NCI-H1694 treated with DMSO at 0.1 percent for 48 hours (cell line): ENCODE measurements at regions not wholly inside any gene's neighbourhood (a gene's known extent, or its start where the extent isn't known, plus 50 kb on each side); places are given as distances from the start of the nearest gene placed in this dataset.

Experiments
- DNase-seq: peaks from one replicate; lab custom pipeline; 2025; lab: John Stamatoyannopoulos, UW

DNA sequence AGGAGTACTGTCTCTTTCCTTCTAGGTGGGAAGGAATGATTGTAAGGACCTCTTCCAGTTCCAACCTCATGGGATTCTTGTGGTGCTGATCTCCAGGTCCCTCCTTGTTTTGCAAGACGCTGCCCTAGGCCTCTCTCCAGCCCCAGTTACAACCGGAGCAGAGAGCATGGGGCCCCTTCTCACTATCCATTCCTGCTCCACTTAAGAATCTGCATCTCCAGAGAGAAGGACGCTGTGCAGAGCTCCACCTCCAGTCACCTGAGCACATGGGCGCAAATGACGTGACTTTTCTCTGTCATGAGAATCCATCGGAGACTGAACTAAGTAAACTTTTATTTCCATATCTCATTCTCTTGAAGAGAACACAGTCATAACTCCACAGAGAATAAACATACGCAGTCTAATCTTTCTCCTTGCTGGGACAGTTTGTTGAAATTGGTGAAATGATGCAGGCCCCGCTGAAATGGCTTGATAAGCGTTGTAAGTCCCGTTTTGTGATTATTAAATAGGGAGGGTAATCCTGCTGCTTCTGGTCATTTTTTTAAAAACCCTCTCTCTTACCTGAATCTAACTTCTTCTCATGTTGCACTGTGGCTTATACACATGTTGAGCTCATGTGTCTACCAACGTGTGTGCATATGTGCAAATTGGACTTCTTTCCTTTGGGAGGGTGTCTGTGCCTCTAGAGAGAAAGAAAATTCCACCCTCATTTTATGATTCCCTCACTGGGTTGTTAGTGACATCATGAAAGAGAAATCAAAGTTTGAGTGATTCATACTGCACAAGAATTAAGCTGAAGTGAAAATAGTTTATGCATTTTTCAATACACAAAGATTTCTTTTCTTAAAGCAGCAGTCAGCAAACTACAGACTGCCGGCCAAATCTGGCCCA, 133.2 kb upstream of the TBX20 start:
- no peak for DNase-seq

DNA sequence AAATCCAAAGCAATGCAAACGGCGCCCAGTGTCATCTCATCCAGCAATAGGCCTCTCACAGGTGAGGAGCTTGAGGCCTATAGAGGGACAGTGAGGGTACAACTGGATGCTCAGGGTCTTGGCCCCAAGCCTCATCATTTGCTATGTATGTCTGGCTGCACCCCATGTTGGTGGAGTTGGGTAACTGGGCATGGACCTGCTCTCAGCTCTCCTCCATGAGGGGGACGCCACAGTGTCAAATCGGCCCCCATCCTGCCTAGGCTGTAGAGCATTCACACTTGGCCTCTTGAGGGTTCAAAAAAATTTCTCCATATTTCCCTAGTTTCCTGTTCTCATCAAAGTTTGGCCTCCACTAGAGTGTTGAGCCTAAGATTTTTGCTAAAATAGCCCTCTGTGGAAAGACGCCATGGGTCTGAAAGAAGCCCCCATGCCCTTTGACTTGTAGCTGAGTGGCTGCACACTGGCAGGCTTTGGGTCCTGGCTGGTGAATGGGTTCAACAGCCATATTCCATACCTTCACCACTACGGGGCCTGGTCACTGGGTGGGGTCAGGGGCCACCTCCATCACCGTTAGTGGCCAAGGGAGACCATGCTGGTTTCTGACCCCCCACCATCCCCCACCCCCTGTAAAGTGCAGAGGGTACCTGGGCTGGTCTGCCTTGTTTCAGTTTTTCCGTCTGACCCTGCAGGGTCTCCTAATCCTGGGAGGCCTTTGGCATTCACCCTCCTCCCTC, 132.3 kb upstream of the TBX20 start:
- DNase-seq = no peak

DNA sequence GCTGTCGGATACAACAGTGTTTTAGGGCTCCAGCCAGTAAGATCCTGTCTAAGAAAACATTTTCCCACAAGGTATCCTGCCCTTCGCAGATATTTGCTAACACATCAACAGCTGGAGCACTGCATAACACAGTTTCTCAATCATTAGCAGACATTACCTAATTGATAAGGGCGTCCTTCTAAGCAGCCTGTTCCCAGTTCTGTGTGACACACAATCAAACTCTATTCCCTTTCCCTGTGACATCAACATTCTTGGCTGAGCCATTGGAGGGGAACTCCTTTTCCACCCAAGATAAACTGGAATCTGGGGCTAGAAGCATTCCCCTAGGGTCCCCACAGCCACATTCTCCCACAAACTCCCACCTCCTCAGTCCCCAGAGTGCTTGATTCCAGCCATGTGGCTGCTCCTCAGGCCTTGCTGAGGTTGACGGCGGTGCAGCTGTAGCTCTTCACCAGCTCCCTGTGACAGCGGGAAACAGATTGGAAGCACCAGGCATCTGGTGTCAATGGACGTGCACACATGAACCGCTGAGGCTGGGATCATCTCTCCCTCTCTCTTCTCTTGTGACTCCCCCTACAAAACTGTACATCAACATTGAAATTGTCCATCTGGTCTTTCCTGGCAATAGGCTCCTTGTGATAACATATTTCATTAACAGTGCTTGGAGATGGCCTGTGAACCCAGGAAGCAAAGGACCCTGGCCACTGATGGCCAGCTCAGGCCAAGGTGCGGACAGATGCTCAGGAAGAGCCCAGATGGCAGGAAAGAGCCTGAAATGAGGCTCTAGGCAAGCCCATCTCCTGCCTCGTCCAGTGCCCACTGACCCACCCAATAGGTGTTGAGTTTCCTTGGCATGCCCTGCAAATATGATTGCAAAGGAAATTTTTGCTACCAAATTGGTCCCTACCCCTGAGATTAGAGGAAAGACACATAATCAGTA, 131.1 kb upstream of the TBX20 start:
- peak; percentile 9 for DNase-seq

DNA sequence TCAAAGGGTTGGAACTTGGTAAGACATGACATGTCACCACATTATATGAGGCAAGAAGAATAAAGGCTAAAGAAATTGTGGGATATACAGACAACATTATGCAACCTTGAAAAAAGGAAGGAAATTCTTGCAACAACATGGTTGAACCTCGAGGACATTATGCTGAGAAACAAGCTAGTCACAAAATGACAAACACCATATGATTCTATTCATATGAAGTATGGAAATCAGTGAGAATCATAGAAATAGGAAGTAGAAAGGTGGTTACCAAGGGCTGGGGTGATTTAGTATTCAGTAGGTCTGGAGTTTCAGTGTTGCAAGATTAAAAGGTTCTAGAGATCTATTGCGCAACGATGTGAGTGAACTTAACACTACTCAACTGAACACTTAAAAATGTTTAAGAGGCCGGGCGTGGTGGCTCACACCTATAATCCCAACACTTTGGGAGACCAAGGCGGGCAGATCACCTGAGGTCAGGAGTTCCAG, 126.9 kb upstream of the TBX20 start:
- no peak for DNase-seq

DNA sequence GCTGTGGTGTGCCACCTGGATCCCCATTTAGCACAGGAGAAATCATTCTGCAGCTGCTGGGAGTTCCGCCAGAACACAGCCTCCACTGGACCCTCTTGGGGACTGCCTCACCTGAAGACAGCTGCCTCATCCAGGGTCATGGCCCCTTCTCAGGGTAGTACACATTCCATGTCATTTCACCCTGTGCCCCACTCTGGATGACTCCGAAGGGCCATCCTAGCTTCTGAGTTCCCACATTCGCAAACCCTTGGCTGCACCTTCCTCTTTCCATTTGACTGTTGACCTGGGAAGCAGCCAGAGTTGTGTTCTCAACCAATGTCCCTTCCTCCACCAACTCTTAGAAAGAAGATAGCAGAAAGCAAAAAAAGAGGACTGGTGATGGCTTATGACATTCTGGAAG, 125.6 kb upstream of the TBX20 start:
- DNase-seq = no peak

DNA sequence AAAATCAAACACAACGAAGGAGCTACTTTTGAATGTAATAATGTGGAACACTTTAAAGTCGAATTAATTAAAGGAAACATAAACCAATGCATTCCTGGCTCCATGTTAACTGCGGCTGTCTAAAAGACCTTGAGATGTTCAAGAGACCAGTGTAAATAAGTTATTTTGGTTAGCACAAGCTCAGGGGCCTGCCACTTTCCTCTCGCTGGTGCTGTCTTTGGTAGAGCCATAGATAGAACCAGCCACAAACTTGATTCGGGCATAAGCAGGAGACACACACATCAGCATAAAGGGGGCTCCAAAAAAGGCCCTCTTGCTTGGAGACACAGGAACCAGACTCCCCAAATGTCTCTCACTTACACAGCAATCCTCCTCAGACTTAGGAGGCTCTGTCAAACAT, 121.6 kb upstream of the TBX20 start:
- no peak for DNase-seq

DNA sequence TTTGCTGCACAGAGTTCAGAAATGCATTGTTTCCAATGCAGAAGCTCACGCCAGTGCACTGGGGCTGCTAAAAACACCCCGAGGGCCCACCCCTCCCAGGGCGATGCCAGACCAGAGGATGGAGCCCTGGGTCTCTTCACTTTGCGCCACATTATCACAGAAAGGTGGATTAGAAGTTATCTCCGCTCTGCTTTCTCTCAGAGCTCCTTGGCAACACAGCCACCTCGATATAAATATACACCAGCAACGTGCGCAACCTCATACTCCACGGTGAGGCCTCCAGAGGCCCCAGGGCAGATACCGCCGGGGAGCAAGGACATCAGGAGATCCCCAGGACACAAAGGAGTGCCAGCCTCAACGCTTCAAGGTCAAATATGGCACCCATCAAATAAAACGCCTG, 121.0 kb upstream of the TBX20 start:
- DNase-seq = no peak

DNA sequence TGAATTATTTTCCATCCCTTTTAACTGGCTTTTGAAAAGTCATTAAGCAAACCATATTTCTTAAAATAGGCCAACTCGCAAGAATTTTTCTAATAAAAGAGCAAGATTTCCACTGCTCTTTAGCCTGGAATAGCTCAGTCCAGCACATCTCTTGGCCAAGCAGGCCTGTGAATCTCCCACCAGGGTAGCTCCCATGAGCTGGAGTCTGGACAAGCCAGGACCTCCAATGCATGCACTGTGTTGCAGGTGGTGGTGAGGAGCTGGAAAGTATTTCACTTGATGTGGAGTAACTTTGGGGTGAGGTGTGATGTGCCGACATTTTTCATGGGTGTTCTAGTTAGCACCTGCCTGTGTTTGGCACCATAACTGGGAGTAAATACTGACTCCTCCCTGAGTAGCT, 117.3 kb upstream of the TBX20 start:
- no peak for DNase-seq

DNA sequence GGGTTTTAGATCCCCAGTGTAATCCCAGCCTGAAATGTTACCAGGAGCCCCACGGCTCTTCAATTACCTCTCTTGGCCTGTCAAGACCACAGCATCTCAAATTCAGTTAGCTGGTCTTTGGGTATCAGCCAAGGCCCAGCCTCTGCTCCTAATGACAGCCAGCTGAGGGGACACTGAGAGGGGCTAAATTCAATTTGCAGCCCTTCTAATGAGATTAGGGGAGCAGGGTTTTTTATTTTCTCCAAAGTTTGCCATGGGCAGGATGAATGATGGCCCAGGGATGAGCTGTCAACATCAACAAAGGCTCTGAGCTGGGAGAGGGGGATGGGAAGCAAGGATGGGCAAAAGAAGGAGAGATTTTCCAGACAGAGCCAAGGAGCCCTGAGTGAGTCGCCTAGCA, 116.8 kb upstream of the TBX20 start:
- DNase-seq = no peak

DNA sequence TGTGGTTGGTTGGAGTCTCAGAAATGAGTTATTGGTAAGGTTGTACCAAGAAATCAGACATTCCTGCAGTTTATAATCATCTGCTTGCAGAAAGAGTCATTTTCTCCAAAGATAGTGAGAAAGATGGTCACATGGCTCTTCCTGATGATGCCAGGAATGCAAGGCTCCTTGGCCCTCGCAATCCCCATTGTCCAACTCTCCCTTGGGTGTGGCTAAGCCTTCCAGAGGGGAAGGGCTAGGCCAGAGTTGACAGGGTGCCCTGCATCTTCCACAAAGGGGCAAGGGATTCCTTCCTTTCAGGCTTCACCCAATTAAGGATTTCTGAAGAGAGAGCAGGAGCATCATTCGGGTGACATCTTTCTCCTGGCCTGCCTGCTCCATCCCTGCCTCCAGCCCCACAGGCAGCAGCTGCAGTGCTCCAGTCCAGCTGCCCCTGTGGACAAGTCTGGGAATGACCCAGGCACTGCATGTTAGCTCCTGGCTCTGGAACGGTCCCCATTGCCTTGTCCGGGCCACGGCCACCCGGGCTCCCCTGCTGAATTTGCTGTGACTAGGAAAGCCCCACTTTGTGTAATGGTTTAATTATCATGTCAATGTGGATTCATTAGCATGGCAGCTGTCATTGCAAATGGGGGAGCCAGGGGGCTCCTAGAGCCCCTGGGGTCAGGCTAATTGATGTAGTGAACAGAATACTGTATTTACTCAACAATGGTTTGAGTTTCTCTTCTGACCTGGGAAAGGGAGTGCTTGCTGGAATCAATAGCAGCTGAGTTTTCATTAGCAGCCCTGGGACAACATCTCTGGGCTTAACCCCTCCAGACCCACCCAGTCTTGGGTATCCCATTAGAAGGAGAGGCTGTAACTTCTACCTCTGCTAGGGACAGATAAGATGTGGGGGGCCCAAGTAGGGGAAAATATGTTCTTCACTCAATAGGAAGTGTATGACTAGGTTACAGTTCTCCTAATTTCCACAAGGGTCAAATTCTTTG, 112.6 kb upstream of the TBX20 start:
- DNase-seq = no peak

DNA sequence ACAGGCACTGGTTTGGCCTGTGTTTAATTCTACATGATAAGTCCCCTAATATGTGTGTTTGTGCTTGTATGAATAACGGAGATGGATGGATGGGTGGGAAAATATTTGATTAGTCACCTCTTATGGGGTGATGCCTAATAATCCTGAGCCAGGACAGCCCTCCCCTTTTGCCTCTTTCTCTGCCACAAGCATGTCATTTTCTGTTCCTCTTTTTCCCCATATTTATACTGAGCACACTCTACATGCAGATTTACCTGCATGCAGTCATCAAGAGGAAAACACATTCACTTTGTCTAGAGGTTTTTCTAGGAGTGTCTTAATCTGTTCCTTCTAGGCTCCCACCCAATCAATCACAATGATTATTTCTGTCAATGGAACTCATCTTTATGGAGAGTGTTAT, 111.6 kb upstream of the TBX20 start:
- no peak for DNase-seq

DNA sequence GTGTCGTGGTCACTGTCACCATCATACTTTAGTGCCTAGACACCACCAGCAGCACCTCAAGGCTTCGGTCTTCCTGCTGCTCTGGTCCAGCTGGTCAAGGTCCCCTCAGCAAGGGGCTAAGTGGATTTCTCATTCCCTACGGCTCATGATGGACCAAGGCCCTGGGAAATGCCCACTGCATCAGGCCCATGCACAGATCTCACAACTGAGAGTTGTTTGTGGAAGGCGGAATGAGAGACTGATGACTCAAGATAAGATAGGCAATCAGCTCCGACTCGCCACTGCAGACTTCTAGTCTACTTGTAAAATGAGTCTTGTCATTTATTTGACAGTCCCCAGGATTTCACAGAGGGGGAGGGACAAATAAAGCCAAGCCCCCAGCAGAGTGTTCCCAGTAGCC, 108.4 kb upstream of the TBX20 start:
- no peak for DNase-seq

DNA sequence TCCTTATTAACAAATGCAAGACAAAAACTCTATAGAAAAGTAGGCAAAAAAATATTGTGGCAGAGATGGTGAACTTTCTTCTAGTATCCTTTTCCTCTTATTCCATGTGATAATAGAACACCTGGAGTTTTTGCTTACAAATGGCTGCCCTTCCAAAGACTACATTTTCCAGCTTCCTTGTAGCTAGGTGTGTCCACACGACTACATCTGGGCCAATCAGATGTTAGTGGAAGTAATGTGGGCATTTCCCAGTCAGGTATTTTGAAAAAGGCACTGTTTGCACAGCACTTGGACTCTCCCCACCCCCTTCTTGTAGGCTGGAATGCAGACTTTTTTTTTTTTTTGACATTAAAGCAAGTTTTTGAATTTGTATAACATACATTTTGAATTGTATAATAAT, 105.5 kb upstream of the TBX20 start:
- DNase-seq = no peak

DNA sequence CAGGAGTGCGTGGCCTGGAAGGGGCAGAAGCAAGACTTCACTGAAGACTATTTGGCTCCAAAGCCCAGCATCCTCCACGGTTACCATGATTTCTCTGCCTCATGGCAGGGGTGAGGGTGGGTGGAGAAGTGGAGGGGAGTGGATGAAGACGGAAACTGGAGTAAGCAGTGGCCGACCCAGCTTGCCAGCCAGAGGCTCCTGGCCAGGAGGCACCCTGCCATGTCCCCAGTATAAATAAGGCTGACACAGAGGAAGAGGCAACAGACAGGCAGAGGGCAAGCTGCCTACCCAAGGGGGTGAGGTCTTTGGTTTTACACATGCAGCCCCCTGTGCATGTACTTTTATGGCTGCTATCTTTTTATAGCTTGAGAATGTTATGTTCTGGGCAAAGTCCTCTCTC, 102.6 kb upstream of the TBX20 start:
- DNase-seq = no peak

DNA sequence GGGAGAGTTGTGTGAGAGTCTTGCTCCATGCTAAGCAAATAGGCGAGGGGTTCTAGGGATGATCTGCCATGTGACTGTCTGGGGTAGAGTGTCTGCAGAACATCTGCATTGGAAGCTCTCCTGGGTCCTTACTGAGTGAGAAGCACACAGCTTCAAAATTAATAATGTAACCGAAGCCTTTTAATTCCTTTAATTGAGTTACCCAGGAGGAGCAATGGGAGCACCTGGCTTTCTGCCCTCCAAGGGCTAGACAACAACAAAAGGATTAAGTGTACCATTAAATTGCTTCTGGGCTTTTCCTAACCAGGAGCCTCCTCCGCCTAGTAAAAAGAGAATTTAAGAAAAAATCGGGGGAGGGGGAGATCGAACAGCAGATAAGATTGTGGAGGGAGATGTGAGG, 102.0 kb upstream of the TBX20 start:
- no peak for DNase-seq

DNA sequence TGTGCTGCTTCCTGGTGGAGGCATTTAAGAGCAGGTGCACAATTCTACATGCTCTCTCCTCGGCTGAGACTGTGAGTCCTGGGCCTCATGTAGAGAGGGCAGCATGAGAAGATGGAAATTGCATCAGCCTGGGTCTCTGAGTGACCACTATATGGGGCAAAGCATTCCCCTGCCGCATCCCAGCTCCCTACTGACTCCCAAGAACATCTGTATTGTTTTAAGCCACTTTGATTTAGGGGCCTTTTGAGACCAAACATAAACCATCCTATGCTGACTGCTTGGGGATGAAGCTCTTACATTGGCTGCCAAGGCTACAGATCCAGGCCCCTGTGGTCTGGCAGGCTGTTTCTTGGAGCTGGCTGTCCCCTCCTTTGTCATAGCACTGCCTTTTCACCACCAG, 101.3 kb upstream of the TBX20 start:
- DNase-seq = no peak

DNA sequence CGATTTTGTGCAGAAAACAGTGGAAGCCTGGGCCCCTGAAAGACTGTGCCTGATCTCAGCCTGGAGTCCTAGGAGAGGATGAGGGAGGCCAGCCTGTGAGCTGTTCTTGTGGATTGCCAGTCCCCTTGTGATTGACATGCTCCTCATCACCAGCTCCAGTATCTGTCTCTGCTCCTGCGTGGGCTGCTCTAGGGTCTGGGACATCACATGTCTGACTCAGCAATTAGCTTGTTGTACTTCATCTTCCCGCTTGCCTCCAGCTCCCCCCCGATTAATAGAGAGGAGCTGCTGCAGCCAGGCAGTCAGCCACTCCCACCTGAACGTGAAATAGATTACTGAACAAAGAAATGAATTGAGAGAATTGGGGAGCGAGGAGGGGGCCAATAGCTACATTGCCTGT, 99.6 kb upstream of the TBX20 start:
- DNase-seq = no peak

DNA sequence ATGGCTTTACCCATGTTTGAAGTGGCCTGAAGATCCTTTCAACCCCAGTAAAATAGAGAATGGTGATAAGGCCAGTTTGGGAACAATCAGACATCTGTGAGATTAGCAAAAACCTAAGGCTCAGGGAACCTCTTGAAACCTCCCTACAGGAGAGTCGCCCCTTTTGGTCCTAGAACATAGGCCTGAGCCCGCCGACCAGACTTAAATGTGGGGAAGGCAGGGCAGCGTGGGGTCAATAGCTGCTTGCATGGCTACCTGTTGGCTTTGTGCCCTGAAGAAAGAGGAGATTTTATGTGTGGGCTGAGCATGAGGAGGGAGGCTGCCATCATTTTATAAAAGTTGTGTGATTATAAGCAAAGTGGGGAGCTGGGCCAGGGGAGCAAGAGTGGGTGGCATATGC, 97.6 kb upstream of the TBX20 start:
- no peak for DNase-seq

DNA sequence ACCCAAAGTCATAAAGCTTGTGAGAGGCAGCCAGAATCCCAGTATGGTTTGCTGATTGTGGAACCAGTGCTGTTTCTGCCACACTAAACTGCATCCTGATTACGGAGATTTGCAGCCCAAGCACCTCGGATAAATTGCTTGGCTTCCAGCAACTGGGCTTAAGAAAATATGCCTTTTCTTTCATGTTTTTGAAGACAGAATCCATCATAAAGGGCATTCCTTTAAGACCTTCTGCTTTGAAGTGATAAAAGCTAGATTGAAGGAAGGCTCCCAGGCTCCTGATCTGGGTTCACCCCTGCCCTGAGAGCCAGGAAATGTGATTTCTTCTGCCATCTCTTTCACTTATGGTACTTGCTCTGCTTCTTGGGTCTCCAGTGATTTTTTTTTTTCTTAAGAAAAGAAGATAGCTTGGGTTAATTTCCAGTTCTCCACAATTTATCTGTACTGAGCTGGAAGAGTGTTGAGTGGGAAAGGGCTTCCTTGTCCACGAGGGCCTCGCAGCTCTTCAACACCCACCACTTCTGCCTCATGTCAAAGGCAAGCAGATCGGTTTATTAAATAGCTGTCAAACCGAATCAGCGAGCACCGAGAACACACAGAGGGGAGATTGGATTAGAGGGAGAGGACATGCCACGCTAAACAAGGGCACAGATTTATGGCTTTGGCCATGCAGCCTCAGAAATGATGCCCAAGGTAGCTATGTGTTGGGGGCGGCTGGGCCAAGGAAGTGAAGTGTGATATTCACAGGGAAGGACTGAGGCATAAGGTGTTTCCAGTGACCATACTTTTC, 94.9 kb upstream of the TBX20 start:
- DNase-seq = no peak

DNA sequence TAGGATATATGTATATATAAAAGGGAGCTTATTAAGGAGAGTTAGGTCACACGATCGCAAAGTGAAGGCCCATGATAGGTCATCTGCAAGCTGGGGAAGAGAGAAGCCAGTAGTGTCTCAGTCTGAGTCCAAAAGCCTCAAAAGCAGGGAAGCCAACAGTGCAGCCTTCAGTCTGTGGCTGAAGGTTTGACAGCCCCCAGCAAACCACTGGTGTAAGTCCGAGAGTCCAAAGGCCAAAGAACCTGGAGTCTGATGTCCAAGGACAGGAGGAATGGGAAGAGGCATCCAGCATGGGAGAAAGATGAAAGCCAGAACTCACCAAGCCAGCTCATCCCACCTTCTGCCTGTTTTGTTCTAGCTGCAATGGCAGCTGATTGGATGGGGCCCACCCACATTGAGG, 88.9 kb upstream of the TBX20 start:
- DNase-seq = no peak
